Gastrocnemius medialis (tissue), 4 donors: ENCODE measurements at regions not wholly inside any gene's neighbourhood (a gene's known extent, or its start where the extent isn't known, plus 50 kb on each side); places are given as distances from the start of the nearest gene placed in this dataset.

Experiments
- POLR2A ChIP-seq, 2 donors: fragments of 450-650 bp; IDR thresholded peaks; one replicate each; pipeline ENCODE4 v1.6.1; 2017; ENCODE audit warnings: antibody characterized with exemption in 2 of 2, mild to moderate bottlenecking in 2 of 2, moderate library complexity in 2 of 2
- TF ChIP-seq, protein P1 (sequence below), 5 experiments: fragments of 450-650 bp in 3 of 5; fragments of 200-600 bp in 2 of 5; sonication (generic) in 2 of 5; IDR thresholded peaks in 4 of 5; conservative IDR thresholded peaks in 1 of 5; 1 replicate in 4 of 5; 2 replicates in 1 of 5; pipeline ENCODE4 v1.5.1; 2016 to 2019; ENCODE audit warnings: antibody characterized with exemption in 5 of 5, mild to moderate bottlenecking in 3 of 5, moderate library complexity in 3 of 5

- no peak for TF ChIP-seq POLR2A (IDR thresholded peaks at IDR 0.05)
- TF ChIP-seq, protein P1, sequence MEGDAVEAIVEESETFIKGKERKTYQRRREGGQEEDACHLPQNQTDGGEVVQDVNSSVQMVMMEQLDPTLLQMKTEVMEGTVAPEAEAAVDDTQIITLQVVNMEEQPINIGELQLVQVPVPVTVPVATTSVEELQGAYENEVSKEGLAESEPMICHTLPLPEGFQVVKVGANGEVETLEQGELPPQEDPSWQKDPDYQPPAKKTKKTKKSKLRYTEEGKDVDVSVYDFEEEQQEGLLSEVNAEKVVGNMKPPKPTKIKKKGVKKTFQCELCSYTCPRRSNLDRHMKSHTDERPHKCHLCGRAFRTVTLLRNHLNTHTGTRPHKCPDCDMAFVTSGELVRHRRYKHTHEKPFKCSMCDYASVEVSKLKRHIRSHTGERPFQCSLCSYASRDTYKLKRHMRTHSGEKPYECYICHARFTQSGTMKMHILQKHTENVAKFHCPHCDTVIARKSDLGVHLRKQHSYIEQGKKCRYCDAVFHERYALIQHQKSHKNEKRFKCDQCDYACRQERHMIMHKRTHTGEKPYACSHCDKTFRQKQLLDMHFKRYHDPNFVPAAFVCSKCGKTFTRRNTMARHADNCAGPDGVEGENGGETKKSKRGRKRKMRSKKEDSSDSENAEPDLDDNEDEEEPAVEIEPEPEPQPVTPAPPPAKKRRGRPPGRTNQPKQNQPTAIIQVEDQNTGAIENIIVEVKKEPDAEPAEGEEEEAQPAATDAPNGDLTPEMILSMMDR (IDR thresholded peaks at IDR 0.05 in 4 of 5, conservative IDR thresholded peaks at IDR 0.05 in 1 of 5): no peak
Observed at GRCh38 chr1:97017895-97018294, 296.3 kb downstream of the PTBP2 start.
